Activated CD8-positive, alpha-beta T cell treated with anti-CD3 and anti-CD28 coated beads, Interleukin-2, amount 10 ng/mL, durations not matched to agents 7 days and 5 days (primary cell): ENCODE measurements at regions not wholly inside any gene's neighbourhood (a gene's known extent, or its start where the extent isn't known, plus 50 kb on each side); places are given as distances from the start of the nearest gene placed in this dataset.

ENCODE experiments used
- ATAC-seq: fragments of 150-1000 bp; cut with Tn5 transposase; one replicate; pipeline ENCODE4 v1.10.0; 2021; ENCODE audit warnings: moderate library complexity
- CTCF ChIA-PET: fragments of 350-600 bp; sonication (Branson Sonifier 250); formaldehyde crosslinking; loops from one replicate; lab custom pipeline; 2021; ENCODE audit warnings: antibody characterized with exemption; lab: Charles Lee
- POLR2A ChIA-PET: fragments of 350-600 bp; sonication (Branson Sonifier 250); formaldehyde crosslinking; loops from one replicate; lab custom pipeline; 2021; ENCODE audit warnings: antibody characterized with exemption; lab: Charles Lee
- DNase-seq: peaks from one replicate; pipeline ENCODE4 v3.0.0-alpha.2; 2020
- H3K27ac Mint-ChIP-seq: one replicate; pipeline ENCODE4 v1.8.0; 2021; ENCODE audit warnings: mild to moderate bottlenecking, mixed read lengths
- H3K27me3 Mint-ChIP-seq: one replicate; pipeline ENCODE4 v1.8.0; 2021; ENCODE audit warnings: low read depth, mixed read lengths
- H3K36me3 Mint-ChIP-seq: one replicate; pipeline ENCODE4 v1.8.0; 2021; ENCODE audit warnings: low read depth, mixed read lengths
- H3K4me1 Mint-ChIP-seq: one replicate; pipeline ENCODE4 v1.8.0; 2021; ENCODE audit warnings: low read depth, mixed read lengths
- H3K4me3 Mint-ChIP-seq: one replicate; pipeline ENCODE4 v1.8.0; 2021; ENCODE audit warnings: mild to moderate bottlenecking, mixed read lengths
- H3K9me3 Mint-ChIP-seq: one replicate; pipeline ENCODE4 v1.8.0; 2022; ENCODE audit warnings: mixed read lengths; ENCODE audit not compliant: insufficient read depth

DNA sequence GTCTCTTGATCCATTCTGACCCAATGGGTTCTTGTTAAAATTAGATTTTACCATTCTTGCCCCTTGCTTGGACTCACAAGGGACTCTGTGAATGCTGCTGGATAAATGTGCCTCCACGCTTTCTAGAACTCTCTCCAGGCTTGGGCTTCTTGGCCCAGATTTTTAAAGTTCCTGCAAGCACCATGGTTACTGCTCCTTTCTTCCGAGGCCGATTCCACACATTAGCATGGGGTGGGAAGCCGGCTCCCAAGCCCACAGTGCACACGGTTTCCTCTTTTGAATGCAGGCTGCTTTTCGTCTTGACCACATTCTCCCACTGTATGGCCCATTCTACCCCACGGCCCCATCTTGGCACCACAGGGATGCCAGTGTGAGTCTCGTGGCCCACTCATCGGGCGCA, 174.3 kb upstream of the PITRM1 start:
- Mint-ChIP-seq H3K36me3 (no peaks in the 10 kb centered on the region), H3K27ac (no peak overlapping the region), H3K27me3 (peaks cover 16% of the 10 kb centered on the region), H3K4me1 (no peaks in the 10 kb centered on the region), H3K4me3 (no peak overlapping the region), H3K9me3 (no peaks in the 10 kb centered on the region)
- ChIA-PET CTCF (no interaction called here), POLR2A (no interaction called here)
- ATAC-seq (no peak), DNase-seq (no peak)

GRCh38 chr10:3342771-3343170, 170.2 kb upstream of the PITRM1 start:
- Mint-ChIP-seq H3K9me3 (no peaks in the 10 kb centered on the region), H3K27ac (no peak overlapping the region), H3K4me3 (no peak overlapping the region), H3K4me1 (peaks cover 3% of the 10 kb centered on the region), H3K27me3 (peaks cover 11% of the 10 kb centered on the region), H3K36me3 (no peaks in the 10 kb centered on the region)
- ATAC-seq, result no peak
- DNase-seq, result no peak
- CTCF ChIA-PET, result no interaction called here
- POLR2A ChIA-PET, result interaction anchor here (0.6 kb wide), 1 partner anchor 358 kb away, joined by 3 read pairs; no protein-coding TSS in a partner anchor

DNA sequence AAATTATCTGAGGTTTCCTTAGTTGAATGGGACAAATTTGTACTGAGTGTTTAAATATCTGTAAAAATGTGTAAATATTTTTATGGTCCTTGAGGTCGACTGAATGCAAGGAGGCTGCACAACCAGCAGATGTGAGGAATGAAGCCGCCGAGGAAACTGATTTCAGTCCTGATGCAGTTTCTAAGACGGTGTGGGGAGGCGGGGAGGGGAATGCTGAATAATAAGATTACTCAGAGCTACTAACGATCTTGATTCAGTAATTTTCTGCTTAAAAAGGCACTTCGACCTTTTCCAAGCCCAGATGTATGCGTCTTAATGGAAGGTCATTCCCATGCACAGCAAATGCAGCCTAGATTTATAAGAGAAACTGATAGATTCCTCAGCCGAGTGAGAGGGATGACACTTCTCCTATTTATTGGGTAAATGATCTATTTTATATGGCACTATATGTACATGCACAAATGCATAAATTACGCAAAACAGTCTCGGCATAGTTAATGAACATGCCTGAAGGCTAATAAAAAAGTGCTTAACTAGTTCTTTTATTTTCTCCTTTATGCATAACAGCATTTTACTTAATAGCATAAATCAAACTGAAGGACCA, 167.6 kb upstream of the PITRM1 start:
- no peak for DNase-seq
- no peak for ATAC-seq
- Mint-ChIP-seq H3K9me3 (no peaks in the 10 kb centered on the region), H3K27ac (no peak overlapping the region), H3K27me3 (peaks cover 11% of the 10 kb centered on the region), H3K4me3 (no peak overlapping the region), H3K4me1 (peaks cover 3% of the 10 kb centered on the region), H3K36me3 (no peaks in the 10 kb centered on the region)
- ChIA-PET POLR2A (no interaction called here), CTCF (no interaction called here)

- DNase-seq (no peak), ATAC-seq (no peak)
- ChIA-PET POLR2A (no interaction called here), CTCF (no interaction called here)
- Mint-ChIP-seq H3K27ac (no peak overlapping the region), H3K36me3 (no peaks in the 10 kb centered on the region), H3K27me3 (peaks cover 9% of the 10 kb centered on the region), H3K4me3 (no peak overlapping the region), H3K4me1 (peaks cover 3% of the 10 kb centered on the region), H3K9me3 (no peaks in the 10 kb centered on the region)
These were observed 167.0 kb upstream of the PITRM1 start for GRCh38 chr10:3339531-3339950.

DNA sequence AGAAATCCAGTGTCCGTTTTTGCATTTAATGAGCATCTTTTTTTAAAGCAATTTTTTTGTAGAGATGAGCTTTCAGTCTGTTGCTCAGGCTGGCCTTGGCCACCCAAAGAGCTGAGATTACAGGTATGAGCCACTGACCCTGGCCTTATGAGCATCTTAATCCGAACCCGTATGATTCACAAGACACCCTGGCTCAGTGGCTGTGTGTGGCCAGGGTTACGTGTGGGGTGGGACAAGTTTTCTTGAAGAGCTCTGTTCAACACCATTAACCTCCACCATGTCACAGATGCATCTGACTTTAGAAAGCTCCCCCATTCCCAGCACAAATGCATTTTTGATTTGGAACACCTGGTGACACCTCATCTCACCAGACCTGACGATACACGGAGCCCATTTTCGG, 166.5 kb upstream of the PITRM1 start:
- Mint-ChIP-seq H3K4me3 (no peak overlapping the region), H3K27me3 (peaks cover 9% of the 10 kb centered on the region), H3K4me1 (peaks cover 3% of the 10 kb centered on the region), H3K27ac (no peak overlapping the region), H3K9me3 (no peaks in the 10 kb centered on the region), H3K36me3 (no peaks in the 10 kb centered on the region)
- CTCF ChIA-PET, result no interaction called here
- DNase-seq, result no peak
- POLR2A ChIA-PET, result no interaction called here
- ATAC-seq, result no peak

DNA sequence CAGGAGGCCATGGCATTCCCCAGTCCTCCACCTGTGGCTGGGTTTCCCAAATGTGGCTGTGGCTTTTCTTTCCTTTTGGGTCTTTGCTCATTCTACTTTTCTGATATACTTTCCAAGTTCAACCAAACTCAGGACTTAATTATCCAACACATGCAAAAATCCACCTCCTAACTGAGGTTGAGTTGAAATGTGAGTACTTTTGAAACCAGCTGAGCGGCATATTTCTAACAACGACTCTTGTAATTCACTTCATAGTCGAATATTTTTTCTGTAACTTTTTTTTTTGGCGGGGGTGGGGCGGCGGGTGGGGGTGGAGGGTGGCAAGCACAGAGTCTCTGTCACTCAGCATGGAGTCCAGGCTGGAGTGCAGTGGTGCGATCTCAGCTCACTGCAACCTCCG, 165.2 kb upstream of the PITRM1 start:
- H3K36me3 Mint-ChIP-seq, result no peaks in the 10 kb centered on the region
- ChIA-PET CTCF (no interaction called here), POLR2A (no interaction called here)
- no peaks in the 10 kb centered on the region for H3K9me3 Mint-ChIP-seq
- no peak for ATAC-seq
- H3K4me3 Mint-ChIP-seq, result no peak overlapping the region
- H3K4me1 Mint-ChIP-seq, result peaks cover 3% of the 10 kb centered on the region
- peaks cover 9% of the 10 kb centered on the region for H3K27me3 Mint-ChIP-seq
- no peak for DNase-seq
- H3K27ac Mint-ChIP-seq, result no peak overlapping the region

- peaks cover 5% of the 10 kb centered on the region for H3K27me3 Mint-ChIP-seq
- peaks cover 3% of the 10 kb centered on the region for H3K4me1 Mint-ChIP-seq
- ChIA-PET POLR2A (no interaction called here), CTCF (no interaction called here)
- no peak overlapping the region for H3K27ac Mint-ChIP-seq
- ATAC-seq (no peak), DNase-seq (no peak)
- no peaks in the 10 kb centered on the region for H3K36me3 Mint-ChIP-seq
- H3K9me3 Mint-ChIP-seq, result no peaks in the 10 kb centered on the region
- H3K4me3 Mint-ChIP-seq, result no peak overlapping the region
These were observed 164.2 kb upstream of the PITRM1 start for GRCh38 chr10:3336673-3337293.

GRCh38 chr10:3333426-3333825, 160.8 kb upstream of the PITRM1 start:
- no peaks in the 10 kb centered on the region for H3K9me3 Mint-ChIP-seq

DNA sequence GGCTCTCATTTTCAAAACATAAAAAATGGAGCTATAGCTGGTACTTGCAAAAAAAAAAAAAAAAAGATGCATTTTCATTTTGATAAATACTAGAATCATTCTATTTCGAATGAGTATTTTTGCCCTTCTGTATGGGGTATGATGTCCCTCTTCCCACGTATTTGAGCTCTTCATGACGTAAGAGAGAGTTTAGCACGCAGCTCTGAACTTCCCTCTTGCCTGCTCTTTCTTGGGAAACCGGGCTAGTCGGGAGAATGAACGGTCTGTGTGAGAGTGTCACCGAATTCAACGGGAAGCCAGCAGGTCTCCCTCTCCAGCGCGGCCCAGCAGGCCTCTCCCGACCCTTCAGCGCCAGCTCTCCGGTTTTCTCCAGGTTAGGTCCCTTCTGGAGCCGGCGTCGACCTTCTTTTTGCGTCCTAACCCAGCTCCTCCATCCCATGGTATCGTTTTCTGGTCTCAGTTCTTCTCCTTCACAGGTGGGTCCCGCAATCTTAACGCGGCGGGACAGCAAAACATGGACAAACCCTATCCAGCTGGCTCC, 159.2 kb upstream of the PITRM1 start:
- no peak overlapping the region for H3K27ac Mint-ChIP-seq
- H3K36me3 Mint-ChIP-seq, result no peaks in the 10 kb centered on the region
- H3K27me3 Mint-ChIP-seq, result peaks cover 9% of the 10 kb centered on the region
- H3K4me1 Mint-ChIP-seq, result no peaks in the 10 kb centered on the region
- no peak overlapping the region for H3K4me3 Mint-ChIP-seq
- no peak for ATAC-seq
- no peaks in the 10 kb centered on the region for H3K9me3 Mint-ChIP-seq
- CTCF ChIA-PET, result no interaction called here
- POLR2A ChIA-PET, result no interaction called here
- no peak for DNase-seq

More at GRCh38 chr10:3333426-3333825, 160.8 kb upstream of the PITRM1 start:
- ATAC-seq, result no peak
- POLR2A ChIA-PET, result interaction anchor here (0.5 kb wide), 1 partner anchor 19 kb away, joined by 4 read pairs; no protein-coding TSS in a partner anchor
- CTCF ChIA-PET, result no interaction called here
- Mint-ChIP-seq H3K27ac (no peak overlapping the region), H3K36me3 (no peaks in the 10 kb centered on the region), H3K4me3 (no peak overlapping the region), H3K4me1 (no peaks in the 10 kb centered on the region), H3K27me3 (peaks cover 3% of the 10 kb centered on the region)
- DNase-seq, result no peak

GRCh38 chr10:3331187-3331586, 158.6 kb upstream of the PITRM1 start:
- H3K36me3 Mint-ChIP-seq, result no peaks in the 10 kb centered on the region
- ATAC-seq (no peak), DNase-seq (no peak)
- POLR2A ChIA-PET, result no interaction called here
- no peaks in the 10 kb centered on the region for H3K4me1 Mint-ChIP-seq
- no peaks in the 10 kb centered on the region for H3K9me3 Mint-ChIP-seq
- H3K27me3 Mint-ChIP-seq, result peaks cover 11% of the 10 kb centered on the region
- CTCF ChIA-PET, result no interaction called here
- no peak overlapping the region for H3K4me3 Mint-ChIP-seq
- no peak overlapping the region for H3K27ac Mint-ChIP-seq

- no peaks in the 10 kb centered on the region for H3K4me1 Mint-ChIP-seq
- no peak overlapping the region for H3K27ac Mint-ChIP-seq
- peaks cover 13% of the 10 kb centered on the region for H3K27me3 Mint-ChIP-seq
- no peaks in the 10 kb centered on the region for H3K9me3 Mint-ChIP-seq
- no peaks in the 10 kb centered on the region for H3K36me3 Mint-ChIP-seq
- CTCF ChIA-PET, result no interaction called here
- no peak for DNase-seq
- POLR2A ChIA-PET, result no interaction called here
- no peak overlapping the region for H3K4me3 Mint-ChIP-seq
- ATAC-seq, result no peak
These were observed 158.1 kb upstream of the PITRM1 start for GRCh38 chr10:3330663-3331062.

DNA sequence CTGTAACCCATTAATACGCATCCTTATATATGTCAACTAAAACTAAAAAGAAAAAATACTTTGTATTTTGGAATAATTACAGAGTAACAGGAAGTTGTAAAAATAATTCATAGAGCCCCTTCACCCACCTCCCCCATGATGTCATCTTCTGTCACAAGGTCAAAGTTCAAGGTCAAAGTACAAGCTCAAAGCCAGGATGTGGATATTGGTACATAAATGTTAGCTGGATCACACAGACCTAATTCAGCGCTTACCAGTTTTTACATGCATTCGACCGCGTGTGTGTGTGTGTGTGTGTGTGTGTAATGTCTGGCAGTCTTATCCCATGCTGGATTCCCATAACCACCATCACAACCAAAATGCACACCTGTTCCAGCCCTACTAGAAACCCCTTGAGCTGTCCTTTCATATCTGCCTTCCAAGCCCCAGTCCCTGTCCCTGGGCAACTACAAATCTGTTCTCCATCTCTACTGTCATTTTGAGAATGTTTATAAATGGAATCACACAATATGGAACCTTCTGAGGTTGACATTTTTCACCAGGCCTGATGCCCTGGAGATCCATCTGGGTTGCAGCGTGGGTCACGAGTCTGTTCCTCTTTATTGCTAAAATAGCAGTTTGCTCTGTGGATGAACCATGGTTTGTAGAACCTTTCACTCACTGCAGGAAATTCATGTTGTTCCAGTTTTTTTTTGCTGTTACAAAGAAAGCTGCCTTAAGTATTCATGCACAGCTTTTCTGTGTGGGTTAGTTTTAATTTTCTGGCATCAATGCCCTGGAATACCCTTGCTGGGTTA, 153.6 kb upstream of the PITRM1 start:
- Mint-ChIP-seq H3K27me3 (peaks cover 13% of the 10 kb centered on the region), H3K9me3 (no peaks in the 10 kb centered on the region), H3K4me1 (no peaks in the 10 kb centered on the region), H3K36me3 (no peaks in the 10 kb centered on the region), H3K27ac (no peak overlapping the region), H3K4me3 (no peak overlapping the region)
- CTCF ChIA-PET, result interaction anchor here (0.6 kb wide), 1 partner anchor 333 kb away, joined by 3 read pairs; no protein-coding TSS in a partner anchor
- POLR2A ChIA-PET, result no interaction called here
- DNase-seq (no peak), ATAC-seq (no peak)
